NOMO-1 (cell line): ENCODE measurements at regions not wholly inside any gene's neighbourhood (a gene's known extent, or its start where the extent isn't known, plus 50 kb on each side); places are given as distances from the start of the nearest gene placed in this dataset.
"Not testable (repeated sequence)": the region's sequence is repeated elsewhere in the genome, so short reads cannot be mapped to it uniquely, and the experiment has no call there.

Source experiments
- DNase-seq, 2 experiments: peaks; one replicate each; lab custom pipeline; 2025; ENCODE audit not compliant: unreplicated experiment in 2 of 2; lab: John Stamatoyannopoulos, UW

DNA sequence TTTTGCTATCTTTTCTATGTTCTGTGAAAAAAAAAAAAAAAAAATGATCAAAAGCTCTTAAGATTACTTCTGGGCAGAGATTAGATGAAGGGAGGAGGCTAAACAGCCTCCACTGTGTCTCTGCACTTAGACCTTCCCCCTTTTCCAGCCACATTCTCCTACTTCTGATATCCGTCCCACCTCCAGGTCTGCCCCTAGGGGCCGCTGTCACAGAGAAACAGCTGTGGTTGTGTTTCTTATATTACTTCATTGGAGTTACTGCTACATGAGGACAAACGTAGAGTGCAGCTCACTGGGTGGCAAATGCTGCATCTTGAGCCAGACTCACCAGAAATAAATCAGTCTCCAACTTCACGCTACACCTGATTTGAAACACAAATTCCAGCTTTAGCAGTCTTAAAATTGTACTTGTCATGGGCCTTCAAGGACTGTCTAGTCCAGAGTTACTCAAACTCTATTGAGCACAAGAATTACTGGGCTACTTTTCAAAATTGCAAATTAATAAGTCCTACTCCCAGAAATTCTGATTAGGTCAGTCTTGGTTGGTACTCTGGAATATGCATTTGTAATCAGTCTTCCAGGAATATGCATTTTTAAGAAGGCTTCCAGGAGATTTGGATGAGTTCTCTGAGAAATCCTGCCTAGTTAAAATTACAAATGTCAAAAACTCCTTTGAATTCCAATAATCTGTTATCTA is 125.2 kb upstream of the PTBP2 start:
- DNase-seq, result peak; percentile 1 to 22

GRCh38 chr1:96597218-96597617 is 124.4 kb upstream of the PTBP2 start:
- DNase-seq, result no peak

DNA sequence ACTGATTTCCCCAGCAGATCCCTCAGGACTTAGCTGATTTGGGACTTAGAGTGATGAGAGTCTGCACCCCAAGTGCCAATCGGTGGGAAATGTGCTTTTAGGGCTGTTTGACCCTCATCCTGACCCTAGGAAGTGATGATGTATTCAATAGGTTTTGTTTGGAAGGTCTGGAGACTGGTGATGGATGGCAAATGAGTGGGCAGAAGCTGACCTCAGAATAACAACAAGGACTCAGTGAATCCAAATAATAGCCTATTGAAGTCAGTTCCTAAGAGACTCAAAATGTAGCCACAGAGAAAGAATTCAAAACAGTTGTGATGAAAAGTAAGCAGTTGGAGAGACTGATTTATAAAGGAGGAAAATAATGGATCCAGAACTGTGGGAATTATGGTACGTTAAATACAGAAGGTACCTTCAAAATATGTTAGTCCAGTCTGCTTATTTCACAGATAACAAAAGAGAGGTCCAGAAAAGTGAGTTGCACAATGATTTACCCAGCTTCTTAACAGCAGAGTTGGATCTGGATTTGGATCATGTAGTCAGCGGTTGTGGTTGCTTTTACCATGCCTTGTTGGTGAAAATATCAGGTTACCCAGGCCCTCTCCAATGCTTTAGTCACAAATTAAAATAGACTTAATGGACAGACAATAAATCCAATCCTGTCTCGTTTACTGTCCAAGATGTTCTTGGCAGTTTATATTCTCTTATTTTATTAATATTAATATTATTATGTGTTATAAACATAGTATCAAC is 123.0 kb upstream of the PTBP2 start:
- DNase-seq, result no peak

GRCh38 chr1:96604620-96605019 is 117.0 kb upstream of the PTBP2 start:
- not testable (repeated sequence) for DNase-seq

- DNase-seq, result not testable (repeated sequence)
Observed at GRCh38 chr1:96617375-96617774, 104.2 kb upstream of the PTBP2 start.

DNA sequence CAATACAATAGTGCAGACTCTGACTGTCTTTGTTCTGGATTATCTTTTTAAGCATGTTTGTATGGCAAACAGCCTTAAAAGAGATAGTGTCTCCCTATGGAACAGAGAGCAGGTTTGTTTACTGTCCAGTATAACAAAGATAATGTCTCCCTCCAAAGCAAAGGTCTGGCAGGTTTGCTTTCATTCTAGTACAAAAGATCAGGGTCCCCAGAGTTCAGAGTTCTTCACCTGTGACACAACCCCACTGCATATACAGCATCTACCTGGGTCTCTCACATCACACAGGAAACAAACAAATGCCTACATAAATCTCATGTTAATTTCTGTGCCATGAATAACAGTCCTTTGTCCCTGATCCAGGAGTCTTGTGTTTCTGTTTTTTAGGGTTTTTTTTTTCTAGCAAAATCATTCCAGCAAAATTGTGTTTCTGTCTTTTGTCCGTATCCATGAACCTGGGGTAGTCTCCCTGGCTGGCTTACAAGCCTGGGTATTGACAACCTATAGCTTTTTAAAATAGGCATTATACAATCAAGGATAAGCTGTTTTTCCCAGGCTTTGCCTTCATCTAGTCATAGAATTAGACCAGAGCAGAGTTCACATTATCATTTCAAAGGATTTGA is 89.4 kb upstream of the PTBP2 start:
- DNase-seq, result no peak

DNA sequence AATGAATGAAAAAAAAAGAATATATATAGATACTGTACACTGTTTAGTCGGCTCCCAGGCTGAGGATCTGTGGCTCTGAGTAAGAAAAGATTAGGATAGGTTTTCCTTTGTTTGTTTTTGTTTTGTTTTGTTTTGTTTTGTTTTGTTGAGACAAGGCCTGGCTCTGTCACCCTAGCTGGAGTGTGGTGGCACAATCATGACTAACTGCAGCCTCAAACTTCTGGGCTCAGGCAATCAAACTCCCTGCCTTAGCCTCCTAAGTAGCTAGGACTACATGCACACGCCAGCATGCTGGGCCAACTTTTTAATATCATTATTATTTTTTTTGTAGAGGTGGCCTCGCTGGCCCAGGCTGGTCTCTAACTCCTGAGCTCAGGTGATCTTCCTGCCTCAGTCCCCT is 87.9 kb upstream of the PTBP2 start:
- DNase-seq, result no peak

DNA sequence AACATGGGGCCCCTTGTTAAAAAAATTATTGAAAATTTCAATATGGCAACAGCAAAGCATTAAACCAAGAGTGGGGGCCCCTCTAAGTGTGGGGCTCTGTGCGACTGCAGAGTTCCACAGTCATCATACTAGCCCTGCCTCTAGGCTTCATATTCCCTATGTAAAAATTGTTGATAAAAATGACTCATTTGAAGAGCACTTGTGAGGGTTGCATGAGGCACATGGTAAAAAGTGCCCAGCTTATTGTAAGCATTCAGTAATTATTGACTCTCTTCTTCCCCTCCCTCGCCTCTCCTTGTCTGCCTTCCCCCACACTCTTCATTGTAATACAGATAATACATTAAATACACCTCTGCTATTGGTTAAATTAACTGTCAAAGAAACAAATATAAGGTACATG is 86.7 kb upstream of the PTBP2 start:
- no peak for DNase-seq

DNA sequence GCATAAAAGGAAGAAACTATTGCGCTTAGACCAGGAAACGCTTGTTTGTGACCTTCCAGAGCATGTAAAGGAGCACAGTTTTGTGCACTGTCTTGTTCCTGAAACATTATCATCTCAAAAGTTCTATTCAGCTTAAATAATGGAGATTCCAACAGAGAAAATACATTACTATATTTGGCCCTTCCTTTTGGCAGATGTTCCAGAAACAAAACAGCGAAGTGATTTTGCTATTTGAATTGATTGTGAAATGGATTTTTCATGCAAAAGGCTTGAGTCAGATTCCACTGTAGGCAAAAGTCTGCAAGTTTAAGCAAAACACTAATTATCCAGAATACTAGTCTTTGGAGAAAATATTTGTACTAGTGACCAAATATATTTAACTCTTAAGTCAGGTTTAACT is 80.3 kb upstream of the PTBP2 start:
- DNase-seq, result no peak

- DNase-seq, result no peak
Observed at GRCh38 chr1:96643519-96643918, 78.1 kb upstream of the PTBP2 start.

DNA sequence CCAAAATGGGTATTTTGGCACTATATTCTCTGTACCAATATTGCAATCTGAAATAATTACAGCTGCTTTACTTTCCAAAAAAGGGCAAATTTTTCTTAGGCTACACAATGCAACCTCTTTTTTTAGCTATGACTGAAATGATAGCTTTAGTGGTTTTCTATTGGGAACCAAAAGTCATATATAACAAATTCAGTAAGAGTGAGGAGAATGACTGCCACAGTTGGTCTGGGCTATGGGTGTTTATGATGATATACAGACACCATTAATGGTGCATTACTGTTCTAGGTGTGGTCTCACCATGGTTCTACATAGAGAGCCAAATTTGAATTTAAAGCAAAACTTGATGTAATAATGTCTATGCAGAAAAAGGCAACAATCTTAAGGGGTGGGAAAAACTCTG is 72.3 kb upstream of the PTBP2 start:
- no peak for DNase-seq

DNA sequence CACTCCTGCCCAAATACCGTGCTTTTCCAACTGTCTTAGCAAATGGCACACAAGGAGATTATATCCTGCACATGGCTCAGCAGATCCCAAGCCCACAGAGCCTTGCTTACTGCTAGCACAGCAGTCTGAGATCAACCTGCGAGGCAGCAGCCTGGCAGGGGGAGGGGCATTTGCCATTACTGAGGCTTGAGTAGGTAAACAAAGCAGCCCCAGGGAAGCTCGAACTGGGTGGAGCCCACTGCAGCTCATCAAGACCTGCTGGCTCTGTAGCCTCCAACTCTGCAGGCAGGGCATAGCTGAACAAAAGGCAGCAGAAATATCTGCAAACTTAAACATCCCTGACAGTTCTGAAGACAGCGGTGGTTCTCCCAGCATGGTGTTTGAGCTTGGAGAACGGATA is 70.1 kb upstream of the PTBP2 start:
- DNase-seq, result no peak

DNA sequence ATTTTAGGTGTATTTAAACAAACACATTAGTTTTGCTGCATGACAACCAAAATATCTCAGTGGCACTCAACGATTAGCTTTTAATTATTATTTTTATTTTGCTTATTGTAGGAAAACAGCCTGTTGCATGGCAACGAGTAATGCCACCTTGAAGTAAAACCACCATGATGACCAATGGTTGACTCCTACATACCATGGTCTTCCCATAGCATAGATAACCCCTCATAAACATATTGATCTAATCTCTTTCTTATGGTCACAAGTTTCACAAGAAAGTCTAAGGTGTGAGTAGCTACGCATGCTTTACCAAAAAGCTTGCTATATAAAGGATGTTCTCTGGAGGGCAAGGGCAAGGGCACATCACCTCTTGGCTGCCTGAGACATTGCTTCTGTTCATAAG is 61.5 kb upstream of the PTBP2 start:
- DNase-seq, result no peak

GRCh38 chr1:96660503-96660902 is 61.1 kb upstream of the PTBP2 start:
- DNase-seq, result no peak
